Ishikawa (cell line): ENCODE measurements at regions not wholly inside any gene's neighbourhood (a gene's known extent, or its start where the extent isn't known, plus 50 kb on each side); places are given as distances from the start of the nearest gene placed in this dataset.

Source experiments
- CEBPB ChIP-seq: IDR thresholded peaks from 2 replicates; pipeline ENCODE4 v1.6.1; 2012
- CREB1 ChIP-seq: IDR thresholded peaks from 2 replicates; pipeline ENCODE4 v1.6.1; 2012; ENCODE audit warnings: low read depth
- EP300 ChIP-seq: IDR thresholded peaks from 2 replicates; pipeline ENCODE4 v1.6.1; 2012; ENCODE audit warnings: borderline replicate concordance
- FOXM1 ChIP-seq: IDR thresholded peaks from 2 replicates; pipeline ENCODE4 v1.6.1; 2012; ENCODE audit warnings: low read depth, borderline replicate concordance
- RAD21 ChIP-seq: IDR thresholded peaks from 2 replicates; pipeline ENCODE4 v1.6.1; 2012; ENCODE audit warnings: low read depth
- TAF1 ChIP-seq: IDR thresholded peaks from 2 replicates; pipeline ENCODE4 v1.6.1; 2012; ENCODE audit warnings: low read depth, mild to moderate bottlenecking
- YY1 ChIP-seq: IDR thresholded peaks from 2 replicates; pipeline ENCODE4 v1.6.1; 2012; ENCODE audit warnings: low read depth
- ZBTB7A ChIP-seq: IDR thresholded peaks from 2 replicates; pipeline ENCODE4 v1.6.1; 2012; ENCODE audit warnings: low read depth
- TF ChIP-seq, protein P1 (sequence below): IDR thresholded peaks from 2 replicates; pipeline ENCODE4 v1.6.1; 2012; ENCODE audit warnings: low read depth, mild to moderate bottlenecking

DNA sequence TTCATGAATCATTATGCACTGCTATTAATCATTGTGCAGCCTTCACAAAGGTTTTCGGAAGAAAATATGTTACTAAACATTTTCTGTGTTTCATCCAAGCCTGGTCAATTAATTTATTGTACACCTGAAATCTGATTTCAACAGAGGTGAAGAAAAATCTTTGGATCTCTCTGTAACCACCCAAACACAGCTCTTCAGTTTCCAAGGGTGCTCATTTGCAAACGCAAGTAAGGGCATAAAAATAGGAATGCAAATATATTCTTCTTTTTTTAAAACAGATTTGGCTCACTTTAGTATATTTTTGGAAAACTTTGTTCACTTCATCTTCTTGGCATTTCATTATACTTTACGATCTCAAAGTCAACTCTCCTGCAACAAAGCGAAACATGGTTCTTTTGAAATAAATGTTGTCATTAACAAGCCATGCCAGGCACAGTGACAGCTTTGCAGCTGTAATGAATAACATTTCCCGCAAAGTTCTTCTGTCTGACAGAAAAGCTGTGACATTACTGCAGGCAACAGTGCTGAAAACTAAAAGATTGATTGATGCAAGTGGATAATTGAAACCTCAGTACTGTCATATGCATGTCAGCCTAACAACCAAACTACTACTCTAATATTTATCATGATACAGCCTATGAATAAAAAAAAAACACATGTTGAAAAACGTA, 348.3 kb downstream of the FRK start:
- no peak for TF ChIP-seq YY1
- TF ChIP-seq EP300 = no peak
- TF ChIP-seq, protein P1, sequence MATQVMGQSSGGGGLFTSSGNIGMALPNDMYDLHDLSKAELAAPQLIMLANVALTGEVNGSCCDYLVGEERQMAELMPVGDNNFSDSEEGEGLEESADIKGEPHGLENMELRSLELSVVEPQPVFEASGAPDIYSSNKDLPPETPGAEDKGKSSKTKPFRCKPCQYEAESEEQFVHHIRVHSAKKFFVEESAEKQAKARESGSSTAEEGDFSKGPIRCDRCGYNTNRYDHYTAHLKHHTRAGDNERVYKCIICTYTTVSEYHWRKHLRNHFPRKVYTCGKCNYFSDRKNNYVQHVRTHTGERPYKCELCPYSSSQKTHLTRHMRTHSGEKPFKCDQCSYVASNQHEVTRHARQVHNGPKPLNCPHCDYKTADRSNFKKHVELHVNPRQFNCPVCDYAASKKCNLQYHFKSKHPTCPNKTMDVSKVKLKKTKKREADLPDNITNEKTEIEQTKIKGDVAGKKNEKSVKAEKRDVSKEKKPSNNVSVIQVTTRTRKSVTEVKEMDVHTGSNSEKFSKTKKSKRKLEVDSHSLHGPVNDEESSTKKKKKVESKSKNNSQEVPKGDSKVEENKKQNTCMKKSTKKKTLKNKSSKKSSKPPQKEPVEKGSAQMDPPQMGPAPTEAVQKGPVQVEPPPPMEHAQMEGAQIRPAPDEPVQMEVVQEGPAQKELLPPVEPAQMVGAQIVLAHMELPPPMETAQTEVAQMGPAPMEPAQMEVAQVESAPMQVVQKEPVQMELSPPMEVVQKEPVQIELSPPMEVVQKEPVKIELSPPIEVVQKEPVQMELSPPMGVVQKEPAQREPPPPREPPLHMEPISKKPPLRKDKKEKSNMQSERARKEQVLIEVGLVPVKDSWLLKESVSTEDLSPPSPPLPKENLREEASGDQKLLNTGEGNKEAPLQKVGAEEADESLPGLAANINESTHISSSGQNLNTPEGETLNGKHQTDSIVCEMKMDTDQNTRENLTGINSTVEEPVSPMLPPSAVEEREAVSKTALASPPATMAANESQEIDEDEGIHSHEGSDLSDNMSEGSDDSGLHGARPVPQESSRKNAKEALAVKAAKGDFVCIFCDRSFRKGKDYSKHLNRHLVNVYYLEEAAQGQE = no peak
- no peak for TF ChIP-seq CREB1
- TF ChIP-seq TAF1 = no peak
- TF ChIP-seq FOXM1 = no peak
- no peak for TF ChIP-seq CEBPB
- no peak for TF ChIP-seq RAD21
- no peak for TF ChIP-seq ZBTB7A
